Stimulated activated CD4-positive, alpha-beta T cell treated with anti-CD3 and anti-CD28 coated beads, Interleukin-12 subunit alpha, Interleukin-12 subunit beta, amount 100 ng/mL, for 24 hours (primary cell): ENCODE measurements at regions not wholly inside any gene's neighbourhood (a gene's known extent, or its start where the extent isn't known, plus 50 kb on each side); places are given as distances from the start of the nearest gene placed in this dataset.

Source experiments
- DNase-seq, 2 experiments: peaks; one replicate each; pipeline ENCODE4 v3.0.0-alpha.2; 2020; ENCODE audit warnings: low read depth in 2 of 2

- no peak for DNase-seq
Observed at GRCh38 chr9:129473523-129474244, 147.2 kb downstream of the C9orf50 start.

DNA sequence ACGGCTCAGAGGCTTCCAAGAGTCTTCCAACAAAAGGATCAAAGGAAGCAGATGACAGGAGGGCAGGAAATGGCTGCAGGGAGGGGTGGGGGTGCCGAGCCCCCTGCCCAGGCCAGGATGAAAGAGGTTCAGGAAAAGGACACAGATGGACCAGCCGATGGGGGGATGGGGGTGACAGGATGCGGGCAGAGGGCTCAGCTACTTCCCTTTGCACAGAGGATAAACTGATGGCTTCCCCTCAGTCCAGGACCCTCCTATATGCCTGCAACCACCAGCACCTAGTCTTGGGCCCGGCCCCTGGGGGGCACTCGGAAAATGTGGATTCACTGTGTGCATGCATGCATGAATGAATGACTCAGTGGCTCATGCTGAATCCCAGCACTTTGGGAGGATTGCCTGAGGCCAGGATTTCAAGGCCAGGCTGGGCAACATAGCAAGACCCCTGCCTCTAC lies 148.2 kb downstream of the C9orf50 start:
- DNase-seq = no peak

DNA sequence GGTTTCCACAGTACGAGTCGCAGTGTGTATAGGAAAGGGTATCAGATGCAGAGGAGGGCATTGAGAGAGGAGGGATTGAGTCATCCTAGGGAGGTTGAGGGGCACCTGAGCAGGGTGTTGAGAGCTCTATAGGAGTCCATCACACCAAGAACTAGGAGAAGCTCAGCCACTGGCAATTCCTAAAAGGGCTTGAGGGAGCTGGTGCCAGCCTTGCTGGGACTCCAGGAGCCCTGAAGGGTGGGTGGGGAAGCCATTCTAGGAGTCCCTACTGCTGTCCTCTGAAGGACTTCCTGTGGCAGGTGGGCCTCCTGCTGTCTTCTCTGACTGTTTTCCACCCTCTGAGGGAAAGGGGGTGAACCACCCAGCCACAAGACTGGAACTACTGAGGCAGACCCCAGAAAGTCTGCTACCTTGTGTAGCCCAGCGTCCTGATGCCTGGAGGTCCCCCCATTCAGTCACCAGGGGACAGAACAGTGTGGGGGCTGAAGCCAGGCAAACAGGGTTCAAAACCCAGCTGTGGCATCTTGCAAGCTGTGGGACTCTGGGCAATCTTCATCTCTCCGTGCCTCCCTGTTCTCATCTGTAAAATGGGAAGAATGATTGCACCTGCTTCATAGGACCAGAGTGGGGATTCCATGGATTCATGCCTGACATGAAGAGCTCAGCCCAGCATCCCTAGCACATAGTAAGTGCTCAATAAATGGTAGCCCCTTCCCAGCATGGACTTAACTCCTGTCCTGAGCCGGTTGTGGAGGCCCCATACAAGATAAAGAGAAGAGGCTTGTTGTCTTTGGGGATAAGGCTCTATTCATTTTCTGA lies 149.5 kb downstream of the C9orf50 start:
- no peak for DNase-seq

GRCh38 chr9:129469988-129470316 lies 150.9 kb downstream of the C9orf50 start:
- no peak for DNase-seq

DNA sequence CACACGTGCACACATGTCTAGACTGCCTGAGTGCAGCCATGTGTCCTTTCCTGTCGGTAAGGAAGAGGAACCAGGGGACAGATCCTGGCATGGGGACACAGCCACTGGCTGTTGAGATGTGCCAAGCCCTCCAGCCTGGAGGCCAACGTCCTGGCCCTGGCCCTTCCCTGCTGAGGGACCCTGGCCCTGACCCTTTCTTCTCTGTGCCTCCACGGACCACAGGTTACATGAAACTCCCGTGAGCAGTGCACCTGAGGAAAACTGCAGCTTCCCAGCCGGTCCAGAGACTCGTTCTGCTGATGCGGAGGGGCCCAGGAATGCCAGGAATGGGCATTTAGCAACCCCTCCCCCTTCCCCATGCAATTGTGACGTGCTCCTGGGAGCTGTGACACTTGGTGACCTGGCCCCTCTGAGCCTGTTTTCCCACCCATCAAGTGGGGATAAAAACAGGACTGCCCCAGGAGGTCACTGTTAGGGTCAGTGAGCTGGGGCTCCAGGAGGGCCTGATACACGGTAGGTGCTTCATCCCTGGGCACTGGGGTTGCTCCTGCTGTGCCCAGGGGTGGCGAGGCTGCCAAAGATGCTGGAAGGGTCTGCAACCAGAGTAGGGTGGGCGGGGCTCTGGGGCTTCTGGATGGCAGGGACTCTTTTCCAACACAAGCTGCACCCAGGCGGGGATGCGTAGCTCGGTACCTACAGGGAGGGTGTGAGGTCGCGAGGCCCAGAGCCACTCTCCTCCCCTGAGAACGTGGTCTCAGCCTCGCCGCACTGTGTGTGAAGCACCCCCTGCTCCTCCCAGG lies 151.5 kb downstream of the C9orf50 start:
- DNase-seq = no peak

DNA sequence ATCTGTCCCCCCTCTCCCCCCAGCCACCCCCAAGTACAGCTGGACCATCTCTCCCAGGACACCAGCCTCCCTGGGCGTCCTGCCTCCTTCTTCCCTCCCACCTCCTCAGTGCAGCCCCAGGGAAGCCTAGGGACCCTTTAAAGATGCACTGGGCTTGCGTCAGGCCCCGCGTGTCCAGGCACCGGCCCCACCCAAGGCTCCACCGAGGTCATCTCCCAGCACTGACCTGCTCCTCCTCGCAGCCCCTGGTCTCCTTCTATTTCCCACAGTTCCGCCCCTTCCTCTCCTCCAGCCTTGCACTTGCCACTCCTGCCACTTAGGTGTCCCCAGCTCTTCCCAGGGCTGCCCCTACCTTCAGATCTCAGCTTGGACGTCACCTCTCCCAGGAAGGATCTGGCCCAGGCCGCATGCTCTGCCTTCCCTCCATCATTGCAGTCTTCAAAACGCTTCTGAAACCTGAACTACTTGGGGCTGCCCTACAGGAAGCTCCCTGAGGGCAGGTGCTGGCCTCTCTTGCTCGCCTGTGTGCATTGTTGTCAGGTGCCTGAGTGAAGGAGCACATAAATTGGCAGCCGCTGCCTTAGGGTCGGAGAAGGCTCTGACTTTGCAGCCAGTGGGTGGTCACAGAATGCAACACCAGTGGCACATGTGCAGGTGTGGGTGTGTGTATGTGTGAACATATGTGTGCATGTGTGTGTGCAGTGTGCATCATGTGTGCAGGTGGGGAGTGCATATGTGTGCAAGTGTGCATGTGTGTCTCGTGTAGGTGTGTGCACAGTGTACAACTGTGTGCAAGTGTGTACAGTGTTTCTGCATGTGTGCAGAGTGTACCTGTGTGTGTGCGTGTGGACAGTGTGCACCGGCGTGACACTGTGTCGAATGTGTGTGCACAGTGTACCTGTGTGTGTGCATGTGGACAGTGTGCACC lies 152.9 kb downstream of the C9orf50 start:
- DNase-seq = no peak

GRCh38 chr9:129467004-129467588 lies 153.8 kb downstream of the C9orf50 start:
- DNase-seq = no peak

- DNase-seq = no peak
Observed at GRCh38 chr9:129465834-129466535, 154.9 kb downstream of the C9orf50 start.

DNA sequence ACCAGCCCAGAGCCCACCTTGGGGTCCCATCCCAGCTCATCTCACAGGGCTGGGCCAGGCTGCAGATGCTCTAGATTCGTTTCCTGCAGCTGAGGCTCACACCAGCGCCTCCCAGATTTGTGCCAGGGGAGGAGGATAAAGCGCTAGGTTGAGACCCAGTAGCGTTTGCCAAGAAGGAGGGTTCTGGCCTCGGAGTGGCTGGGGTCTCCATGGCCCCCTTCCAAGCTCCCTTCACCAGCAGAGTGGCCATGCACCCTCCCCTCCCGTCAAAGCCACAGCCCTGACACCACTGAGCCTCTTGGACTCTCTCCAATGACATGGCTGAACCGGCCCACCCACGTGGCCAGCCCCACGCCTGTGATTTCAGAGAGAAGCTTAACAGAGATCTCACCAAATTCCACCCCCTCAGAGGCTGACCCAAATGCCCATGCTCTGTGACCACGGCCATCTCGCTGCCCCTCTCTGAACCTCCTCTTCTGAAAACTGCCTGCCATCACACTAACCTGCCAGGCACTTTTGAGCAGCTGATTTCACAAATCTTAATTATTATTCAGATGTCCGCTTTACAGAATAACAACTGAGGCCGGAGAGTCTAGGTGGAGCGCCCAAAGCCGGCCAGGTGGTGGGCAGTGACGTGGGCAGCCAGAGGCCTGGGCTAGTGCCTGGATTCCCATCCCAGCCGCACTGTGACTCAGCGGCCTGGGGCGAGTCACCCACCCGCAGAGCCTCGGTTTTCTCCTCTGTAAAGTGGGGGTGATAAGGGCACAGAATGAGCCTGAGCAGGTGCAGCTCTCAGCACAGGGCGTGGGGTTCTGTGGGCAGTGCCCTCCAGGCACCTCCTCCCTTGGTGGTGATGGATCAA lies 155.7 kb downstream of the C9orf50 start:
- no peak for DNase-seq

GRCh38 chr9:129463994-129464393 lies 156.9 kb downstream of the C9orf50 start:
- DNase-seq = no peak

DNA sequence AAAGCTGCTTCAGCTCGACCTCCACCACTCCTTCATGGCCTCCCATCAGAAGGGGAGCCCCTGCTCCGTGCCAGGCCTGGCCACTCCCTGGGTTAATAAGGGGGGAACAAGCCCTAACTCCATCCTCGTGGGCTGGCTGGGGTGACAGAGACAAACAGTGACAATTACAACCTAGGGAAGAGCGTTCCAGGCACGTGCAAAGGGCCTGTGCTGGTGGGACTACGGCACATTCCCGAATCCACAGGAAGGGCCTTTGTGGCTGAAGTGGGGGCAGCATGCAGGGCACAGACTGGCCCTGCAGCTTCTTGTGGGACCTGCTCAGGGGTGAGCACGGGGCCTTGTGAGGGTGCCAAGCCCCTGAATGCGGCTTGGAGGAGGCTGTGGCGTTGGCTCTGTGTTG lies 157.4 kb downstream of the C9orf50 start:
- DNase-seq = no peak

- no peak for DNase-seq
Observed at GRCh38 chr9:129462360-129462759, 158.5 kb downstream of the C9orf50 start.

DNA sequence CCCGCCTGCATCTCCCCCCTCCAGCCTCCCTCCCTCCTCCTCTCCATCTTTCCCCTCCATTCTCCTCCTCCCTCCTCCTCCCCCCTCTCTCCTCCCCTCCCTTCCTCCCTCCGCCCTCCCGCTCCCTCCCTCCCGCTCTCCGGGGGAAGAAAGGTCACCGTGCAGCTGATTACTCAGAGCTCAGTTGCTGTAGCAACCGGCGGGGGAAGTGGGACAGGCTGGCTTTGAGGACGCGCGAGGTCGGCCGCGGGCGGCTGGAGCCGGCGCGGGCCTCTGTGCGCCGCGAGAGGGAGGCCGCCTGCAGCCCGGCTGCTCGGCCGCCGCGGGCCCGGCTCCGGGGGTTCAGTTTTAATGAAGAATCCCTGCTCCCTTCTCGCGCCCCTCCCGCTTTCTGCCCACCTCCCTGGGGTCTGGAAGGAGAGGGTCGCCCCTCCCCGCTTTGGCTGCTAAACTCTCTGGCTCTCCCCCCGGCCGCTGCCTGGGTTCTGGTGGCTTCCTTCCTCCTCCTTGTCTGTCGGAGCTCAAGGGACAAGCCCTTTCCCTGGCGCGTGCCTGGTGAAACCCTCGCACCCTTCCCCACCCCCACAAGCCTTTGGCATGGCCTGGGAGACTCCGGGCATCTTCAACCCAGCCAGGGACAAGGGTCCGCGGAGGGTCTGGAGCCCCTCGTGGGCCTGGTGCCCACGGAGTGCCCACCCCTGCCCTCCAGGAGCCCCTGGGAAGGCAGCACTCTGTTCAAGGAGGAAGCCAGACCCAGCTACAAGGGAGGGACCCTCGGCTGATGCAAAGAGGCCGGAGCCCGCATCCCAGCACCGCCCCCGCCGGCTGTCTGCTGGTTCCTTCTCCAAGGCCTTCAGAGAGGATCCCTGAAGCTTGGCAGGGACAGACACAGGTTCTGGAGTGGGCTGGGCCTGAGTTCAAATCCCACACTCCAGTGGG lies 160.3 kb downstream of the C9orf50 start:
- peak; percentile 74 to 86 for DNase-seq

GRCh38 chr9:129459547-129460322 lies 161.2 kb downstream of the C9orf50 start:
- DNase-seq = peak in 1 of 2 experiments; percentile 54

GRCh38 chr9:129458663-129459546 lies 162.0 kb downstream of the C9orf50 start:
- DNase-seq = no peak

GRCh38 chr9:129458155-129458661 lies 162.7 kb downstream of the C9orf50 start:
- peak in 1 of 2 experiments; percentile 20 for DNase-seq
